HepG2 (cell line): ENCODE measurements at regions not wholly inside any gene's neighbourhood (a gene's known extent, or its start where the extent isn't known, plus 50 kb on each side); places are given as distances from the start of the nearest gene placed in this dataset.

Source experiments
- EZH2 ChIP-seq: conservative IDR thresholded peaks from 2 replicates; pipeline ENCODE4 v1.6.1; 2012; ENCODE audit warnings: mild to moderate bottlenecking, low read depth, low read length, moderate library complexity
- JUN ChIP-seq: sonication (generic); formaldehyde crosslinking; IDR thresholded peaks from 2 replicates; pipeline ENCODE4 v1.4.0; 2020; ENCODE audit warnings: mild to moderate bottlenecking, missing genetic modification reagents
- PAWR ChIP-seq: sonication (generic); formaldehyde crosslinking; IDR thresholded peaks from 2 replicates; pipeline ENCODE4 v1.4.0; 2020; ENCODE audit warnings: missing genetic modification reagents, mild to moderate bottlenecking, borderline replicate concordance
- PCBP1 ChIP-seq: fragments of 200-400 bp; formaldehyde crosslinking; IDR thresholded peaks from 2 replicates; pipeline ENCODE4 v1.6.1; 2017; ENCODE audit warnings: mild to moderate bottlenecking, low read depth, low read length, borderline replicate concordance
- POLR2A ChIP-seq, 2 experiments: IDR thresholded peaks; 2 replicates each; pipeline ENCODE4 v1.6.1; 2011; ENCODE audit warnings: low read depth in 2 of 2, low read length in 2 of 2, mild to moderate bottlenecking in 1 of 2, moderate library complexity in 1 of 2; ENCODE audit not compliant: insufficient read depth in 1 of 2
- RAD21 ChIP-seq: fragments of 450-650 bp; formaldehyde crosslinking; IDR thresholded peaks from 2 replicates; pipeline ENCODE4 v1.5.0; 2020; ENCODE audit warnings: mild to moderate bottlenecking
- RBFOX2 ChIP-seq: fragments of 200-400 bp; formaldehyde crosslinking; IDR thresholded peaks from 2 replicates; pipeline ENCODE4 v1.6.1; 2017; ENCODE audit warnings: low read depth, mild to moderate bottlenecking, low read length
- RCOR2 ChIP-seq: IDR thresholded peaks from 2 replicates; pipeline ENCODE4 v1.6.1; 2016; ENCODE audit warnings: missing biosample characterization, missing genetic modification reagents
- SMARCC2 ChIP-seq: fragments of 450-650 bp; IDR thresholded peaks from 2 replicates; pipeline ENCODE4 v1.6.1; 2017; ENCODE audit warnings: antibody characterized with exemption, mild to moderate bottlenecking
- TGIF2 ChIP-seq: IDR thresholded peaks from 2 replicates; pipeline ENCODE4 v1.6.1; 2016; ENCODE audit warnings: control low read depth, missing compliant biosample characterization
- ZNF44 ChIP-seq: sonication (generic); formaldehyde crosslinking; IDR thresholded peaks from 2 replicates; pipeline ENCODE4 v1.5.1; 2020; ENCODE audit warnings: mild to moderate bottlenecking, missing genetic modification reagents
- ZNF576 ChIP-seq: sonication (generic); formaldehyde crosslinking; IDR thresholded peaks from 2 replicates; pipeline ENCODE4 v1.4.0; 2020; ENCODE audit warnings: mild to moderate bottlenecking, missing genetic modification reagents
- ZNF605 ChIP-seq: sonication (generic); formaldehyde crosslinking; IDR thresholded peaks from 2 replicates; pipeline ENCODE4 v1.8.0; 2022; ENCODE audit warnings: mild to moderate bottlenecking, missing genetic modification reagents
- TF ChIP-seq, protein P1 (sequence below): sonication (generic); formaldehyde crosslinking; IDR thresholded peaks from 2 replicates; pipeline ENCODE4 v1.4.0; 2020; ENCODE audit warnings: mild to moderate bottlenecking, missing genetic modification reagents, borderline replicate concordance

DNA sequence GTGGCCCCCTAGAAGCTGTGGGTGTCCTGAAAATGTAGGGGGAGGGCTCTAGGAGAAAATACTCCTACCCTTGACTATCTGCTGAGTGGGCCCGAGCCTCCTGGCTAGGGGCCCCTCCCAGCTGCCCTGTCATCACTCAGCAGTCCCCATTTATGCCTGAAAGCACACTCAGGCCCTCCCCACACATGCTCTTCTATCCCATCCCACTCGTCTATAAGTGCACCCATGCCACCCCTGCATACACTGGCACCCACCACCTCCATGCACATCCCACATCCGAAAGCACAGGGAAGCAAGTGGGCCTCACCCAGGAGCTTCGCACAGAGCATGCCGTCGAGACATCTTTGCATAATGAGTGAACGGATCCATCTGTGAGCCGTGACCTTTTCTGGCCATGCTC is 80.4 kb upstream of the POU3F1 start:
- TF ChIP-seq RBFOX2, result no peak
- no peak for TF ChIP-seq ZNF44 (CRISPR knock-in tag)
- no peak for TF ChIP-seq PCBP1
- TF ChIP-seq, protein P1, sequence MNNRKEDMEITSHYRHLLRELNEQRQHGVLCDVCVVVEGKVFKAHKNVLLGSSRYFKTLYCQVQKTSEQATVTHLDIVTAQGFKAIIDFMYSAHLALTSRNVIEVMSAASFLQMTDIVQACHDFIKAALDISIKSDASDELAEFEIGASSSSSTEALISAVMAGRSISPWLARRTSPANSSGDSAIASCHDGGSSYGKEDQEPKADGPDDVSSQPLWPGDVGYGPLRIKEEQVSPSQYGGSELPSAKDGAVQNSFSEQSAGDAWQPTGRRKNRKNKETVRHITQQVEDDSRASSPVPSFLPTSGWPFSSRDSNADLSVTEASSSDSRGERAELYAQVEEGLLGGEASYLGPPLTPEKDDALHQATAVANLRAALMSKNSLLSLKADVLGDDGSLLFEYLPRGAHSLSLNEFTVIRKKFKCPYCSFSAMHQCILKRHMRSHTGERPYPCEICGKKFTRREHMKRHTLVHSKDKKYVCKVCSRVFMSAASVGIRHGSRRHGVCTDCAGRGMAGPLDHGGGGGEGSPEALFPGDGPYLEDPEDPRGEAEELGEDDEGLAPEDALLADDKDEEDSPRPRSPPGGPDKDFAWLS, result no peak
- no peak for TF ChIP-seq JUN (CRISPR knock-in tag)
- TF ChIP-seq EZH2, result no peak
- TF ChIP-seq TGIF2, result no peak
- TF ChIP-seq ZNF576 (CRISPR knock-in tag), result no peak
- no peak for TF ChIP-seq ZNF605 (CRISPR knock-in tag)
- TF ChIP-seq RCOR2, result no peak
- no peak for TF ChIP-seq SMARCC2
- no peak for TF ChIP-seq PAWR (CRISPR knock-in tag)
- TF ChIP-seq POLR2A (IDR thresholded peaks at IDR 0.05; ENCODE audit: insufficient read depth in 1 of 2, low read depth in 2 of 2, low read length in 2 of 2), result no peak
- TF ChIP-seq RAD21 (CRISPR knock-in tag), result no peak
